Mammary epithelial cell (primary cell): ENCODE measurements at regions not wholly inside any gene's neighbourhood (a gene's known extent, or its start where the extent isn't known, plus 50 kb on each side); places are given as distances from the start of the nearest gene placed in this dataset.

Experiments
- EZH2 ChIP-seq: IDR thresholded peaks from 2 replicates; pipeline ENCODE4 v1.6.1; 2012; ENCODE audit warnings: low read length, inconsistent platforms, borderline replicate concordance
- TF ChIP-seq, protein P1 (sequence below), 2 donors: IDR thresholded peaks in 1 of 2; conservative IDR thresholded peaks in 1 of 2; 2 replicates each; pipeline ENCODE4 v1.5.1; 2011 to 2012; ENCODE audit warnings: inconsistent platforms in 2 of 2, low read length in 2 of 2, mild to moderate bottlenecking in 2 of 2, control low read depth in 1 of 2, low read depth in 1 of 2; ENCODE audit not compliant: insufficient read depth in 1 of 2; ENCODE audit errors: extremely low read depth in 1 of 2

DNA sequence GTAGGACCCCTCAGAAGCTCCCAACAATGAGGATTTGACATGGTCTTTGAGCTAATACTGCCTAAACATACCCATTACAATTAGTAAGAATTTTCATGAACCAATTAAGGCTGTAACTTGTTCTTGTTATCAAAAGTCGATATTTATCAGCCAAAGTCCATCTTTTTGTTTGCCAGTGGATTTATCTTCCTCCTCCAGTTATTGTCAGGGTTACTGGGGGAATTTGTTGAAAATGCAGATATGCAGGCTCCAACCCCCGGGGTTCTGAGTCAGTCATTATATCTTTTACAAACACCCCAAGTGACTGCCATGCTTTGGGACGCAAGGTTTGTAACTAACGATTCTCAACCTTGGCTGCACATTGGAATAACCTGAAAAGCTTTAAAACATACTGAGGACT lies 338.8 kb upstream of the PPARGC1A start:
- TF ChIP-seq, protein P1, sequence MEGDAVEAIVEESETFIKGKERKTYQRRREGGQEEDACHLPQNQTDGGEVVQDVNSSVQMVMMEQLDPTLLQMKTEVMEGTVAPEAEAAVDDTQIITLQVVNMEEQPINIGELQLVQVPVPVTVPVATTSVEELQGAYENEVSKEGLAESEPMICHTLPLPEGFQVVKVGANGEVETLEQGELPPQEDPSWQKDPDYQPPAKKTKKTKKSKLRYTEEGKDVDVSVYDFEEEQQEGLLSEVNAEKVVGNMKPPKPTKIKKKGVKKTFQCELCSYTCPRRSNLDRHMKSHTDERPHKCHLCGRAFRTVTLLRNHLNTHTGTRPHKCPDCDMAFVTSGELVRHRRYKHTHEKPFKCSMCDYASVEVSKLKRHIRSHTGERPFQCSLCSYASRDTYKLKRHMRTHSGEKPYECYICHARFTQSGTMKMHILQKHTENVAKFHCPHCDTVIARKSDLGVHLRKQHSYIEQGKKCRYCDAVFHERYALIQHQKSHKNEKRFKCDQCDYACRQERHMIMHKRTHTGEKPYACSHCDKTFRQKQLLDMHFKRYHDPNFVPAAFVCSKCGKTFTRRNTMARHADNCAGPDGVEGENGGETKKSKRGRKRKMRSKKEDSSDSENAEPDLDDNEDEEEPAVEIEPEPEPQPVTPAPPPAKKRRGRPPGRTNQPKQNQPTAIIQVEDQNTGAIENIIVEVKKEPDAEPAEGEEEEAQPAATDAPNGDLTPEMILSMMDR (conservative IDR thresholded peaks at IDR 0.05 in 1 of 2, IDR thresholded peaks at IDR 0.05 in 1 of 2; ENCODE audit: extremely low read depth in 1 of 2, insufficient read depth in 1 of 2, low read depth in 1 of 2, low read length in 2 of 2), result no peak
- no peak for TF ChIP-seq EZH2
